Neural progenitor cell (in vitro differentiated cells): ENCODE measurements at regions not wholly inside any gene's neighbourhood (a gene's known extent, or its start where the extent isn't known, plus 50 kb on each side); places are given as distances from the start of the nearest gene placed in this dataset.
"Not testable (repeated sequence)": the region's sequence is repeated elsewhere in the genome, so short reads cannot be mapped to it uniquely, and the experiment has no call there.

Experiments
- DNase-seq: peaks from one replicate; pipeline ENCODE4 v3.0.0-alpha.2; 2016; ENCODE audit warnings: low spot score
- H2AFZ ChIP-seq: fragments of 200-600 bp; sonication (generic); replicated peaks from 2 replicates; pipeline ENCODE4 v1.6.1; 2016; ENCODE audit warnings: antibody characterized with exemption
- H3F3A ChIP-seq: fragments of 200-600 bp; sonication (generic); 2 replicates; pipeline ENCODE4 v1.6.1; 2016; ENCODE audit warnings: antibody characterized with exemption, low read depth
- H3K27ac ChIP-seq: fragments of 200-600 bp; sonication (generic); 2 replicates; pipeline ENCODE4 v1.5.1; 2016; ENCODE audit warnings: mild to moderate bottlenecking
- H3K27me3 ChIP-seq: fragments of 200-600 bp; sonication (generic); 2 replicates; pipeline ENCODE4 v1.6.1; 2016; ENCODE audit warnings: mild to moderate bottlenecking, moderate library complexity
- H3K36me3 ChIP-seq: fragments of 200-600 bp; sonication (generic); 2 replicates; pipeline ENCODE4 v1.5.1; 2016
- H3K4me1 ChIP-seq: fragments of 200-600 bp; sonication (generic); 2 replicates; pipeline ENCODE4 v1.6.1; 2016; ENCODE audit warnings: mixed run types
- H3K4me2 ChIP-seq: fragments of 200-600 bp; sonication (generic); 2 replicates; pipeline ENCODE4 v1.6.1; 2016
- H3K4me3 ChIP-seq: fragments of 200-600 bp; sonication (generic); 2 replicates; pipeline ENCODE4 v1.5.1; 2016
- H3K79me2 ChIP-seq: fragments of 200-600 bp; sonication (generic); 2 replicates; pipeline ENCODE4 v1.6.1; 2016; ENCODE audit warnings: low read depth
- H3K9ac ChIP-seq: fragments of 200-600 bp; sonication (generic); 2 replicates; pipeline ENCODE4 v1.6.1; 2016
- H3K9me3 ChIP-seq: fragments of 200-600 bp; sonication (generic); 2 replicates; pipeline ENCODE4 v1.5.1; 2016; ENCODE audit warnings: low read depth
- H4K20me1 ChIP-seq: fragments of 200-600 bp; sonication (generic); 2 replicates; pipeline ENCODE4 v1.6.1; 2016; ENCODE audit warnings: low read depth
- H3K27ac Mint-ChIP-seq: 3 replicates; pipeline ENCODE4 v1.8.0; 2021; ENCODE audit warnings: mixed read lengths
- H3K27me3 Mint-ChIP-seq: 2 replicates; pipeline ENCODE4 v1.8.0; 2022; ENCODE audit warnings: low read depth, mild to moderate bottlenecking, inconsistent platforms, moderate library complexity, mixed read lengths; ENCODE audit not compliant: insufficient read depth
- H3K36me3 Mint-ChIP-seq: 3 replicates; pipeline ENCODE4 v1.8.0; 2021; ENCODE audit warnings: mixed read lengths
- H3K4me1 Mint-ChIP-seq: 3 replicates; pipeline ENCODE4 v1.8.0; 2021; ENCODE audit warnings: mixed read lengths
- H3K4me3 Mint-ChIP-seq: 3 replicates; pipeline ENCODE4 v1.8.0; 2021; ENCODE audit warnings: mild to moderate bottlenecking, moderate library complexity, mixed read lengths
- H3K9me3 Mint-ChIP-seq: 3 replicates; pipeline ENCODE4 v1.8.0; 2020; ENCODE audit warnings: mixed read lengths
- EZH2 ChIP-seq: fragments of 200-600 bp; sonication (generic); IDR thresholded peaks from 2 replicates; pipeline ENCODE4 v1.6.1; 2017; ENCODE audit warnings: antibody characterized with exemption, mild to moderate bottlenecking, moderate library complexity
- EZH2phosphoT487 ChIP-seq: fragments of 200-600 bp; sonication (generic); IDR thresholded peaks from 2 replicates; pipeline ENCODE4 v1.6.1; 2017; ENCODE audit warnings: antibody characterized with exemption
- TF ChIP-seq, protein P1 (sequence below): fragments of 200-600 bp; sonication (generic); IDR thresholded peaks from 2 replicates; pipeline ENCODE4 v1.5.1; 2017; ENCODE audit warnings: antibody characterized with exemption, mild to moderate bottlenecking

GRCh38 chr5:112491257-112491656, 72.2 kb upstream of the EPB41L4A start:
- Histone ChIP-seq H3K27me3 (no peaks in the 10 kb centered on the region), H3K27ac (no peak overlapping the region), H3K36me3 (no peaks in the 10 kb centered on the region), H3K4me1 (no peaks in the 10 kb centered on the region), H3K4me3 (no peak overlapping the region), H3K4me2 (no peak overlapping the region), H3F3A (no peaks in the 10 kb centered on the region), H3K79me2 (no peaks in the 10 kb centered on the region), H4K20me1 (no peaks in the 10 kb centered on the region), H2AFZ (no peak overlapping the region), H3K9ac (no peak overlapping the region), H3K9me3 (no peaks in the 10 kb centered on the region)
- no peak for TF ChIP-seq EZH2
- TF ChIP-seq, protein P1, sequence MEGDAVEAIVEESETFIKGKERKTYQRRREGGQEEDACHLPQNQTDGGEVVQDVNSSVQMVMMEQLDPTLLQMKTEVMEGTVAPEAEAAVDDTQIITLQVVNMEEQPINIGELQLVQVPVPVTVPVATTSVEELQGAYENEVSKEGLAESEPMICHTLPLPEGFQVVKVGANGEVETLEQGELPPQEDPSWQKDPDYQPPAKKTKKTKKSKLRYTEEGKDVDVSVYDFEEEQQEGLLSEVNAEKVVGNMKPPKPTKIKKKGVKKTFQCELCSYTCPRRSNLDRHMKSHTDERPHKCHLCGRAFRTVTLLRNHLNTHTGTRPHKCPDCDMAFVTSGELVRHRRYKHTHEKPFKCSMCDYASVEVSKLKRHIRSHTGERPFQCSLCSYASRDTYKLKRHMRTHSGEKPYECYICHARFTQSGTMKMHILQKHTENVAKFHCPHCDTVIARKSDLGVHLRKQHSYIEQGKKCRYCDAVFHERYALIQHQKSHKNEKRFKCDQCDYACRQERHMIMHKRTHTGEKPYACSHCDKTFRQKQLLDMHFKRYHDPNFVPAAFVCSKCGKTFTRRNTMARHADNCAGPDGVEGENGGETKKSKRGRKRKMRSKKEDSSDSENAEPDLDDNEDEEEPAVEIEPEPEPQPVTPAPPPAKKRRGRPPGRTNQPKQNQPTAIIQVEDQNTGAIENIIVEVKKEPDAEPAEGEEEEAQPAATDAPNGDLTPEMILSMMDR, result peak; percentile 58
- TF ChIP-seq EZH2phosphoT487, result no peak
- no peak overlapping the region for H3K4me3 Mint-ChIP-seq
- H3K9me3 Mint-ChIP-seq, result peaks cover 2% of the 10 kb centered on the region
- no peak overlapping the region for H3K27ac Mint-ChIP-seq
- peaks cover 3% of the 10 kb centered on the region for H3K4me1 Mint-ChIP-seq
- H3K36me3 Mint-ChIP-seq, result no peaks in the 10 kb centered on the region
- H3K27me3 Mint-ChIP-seq, result no peaks in the 10 kb centered on the region
- DNase-seq, result peak; percentile 7

DNA sequence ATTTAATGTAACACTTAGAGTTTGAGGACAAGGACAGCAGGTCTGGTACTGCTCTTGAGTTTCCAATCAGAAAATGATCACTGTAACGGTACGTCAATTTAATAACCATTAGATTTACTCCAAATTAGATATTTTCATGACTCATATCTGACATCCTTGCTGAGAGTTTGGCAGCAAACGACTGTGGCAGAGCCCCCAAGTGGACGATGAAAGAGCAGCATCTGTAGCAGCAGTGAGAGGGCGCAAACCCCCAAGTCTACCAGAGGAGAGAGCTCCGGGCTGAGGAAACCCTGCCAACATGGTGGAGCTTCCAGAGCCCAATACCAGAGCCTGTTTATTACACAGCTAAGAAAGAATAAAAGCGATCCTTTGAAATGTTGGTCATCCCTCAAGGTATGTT, 73.2 kb upstream of the EPB41L4A start:
- Mint-ChIP-seq H3K27me3 (no peaks in the 10 kb centered on the region), H3K9me3 (peaks cover 2% of the 10 kb centered on the region), H3K36me3 (no peaks in the 10 kb centered on the region), H3K4me3 (no peak overlapping the region), H3K4me1 (peaks cover 3% of the 10 kb centered on the region), H3K27ac (no peak overlapping the region)
- Histone ChIP-seq H3F3A (no peaks in the 10 kb centered on the region), H3K4me2 (no peak overlapping the region), H3K27ac (no peak overlapping the region), H4K20me1 (no peaks in the 10 kb centered on the region), H3K27me3 (no peaks in the 10 kb centered on the region), H2AFZ (peak overlapping the region; percentile 67), H3K79me2 (no peaks in the 10 kb centered on the region), H3K36me3 (no peaks in the 10 kb centered on the region), H3K9ac (no peak overlapping the region), H3K4me3 (no peak overlapping the region), H3K4me1 (no peaks in the 10 kb centered on the region), H3K9me3 (no peaks in the 10 kb centered on the region)
- TF ChIP-seq, protein P1, result peak; percentile 67
- TF ChIP-seq EZH2 (no peak), EZH2phosphoT487 (no peak)
- peak; percentile 74 for DNase-seq

- not testable (repeated sequence) for DNase-seq, H3K79me2 ChIP-seq, H4K20me1 ChIP-seq, H3K4me2 ChIP-seq, H3K9ac ChIP-seq, H3K36me3 Mint-ChIP-seq, H3K4me3 ChIP-seq, H3K27me3 ChIP-seq, H3F3A ChIP-seq, H3K36me3 ChIP-seq, H2AFZ ChIP-seq, H3K4me1 ChIP-seq, H3K9me3 Mint-ChIP-seq, H3K9me3 ChIP-seq, H3K27ac ChIP-seq, H3K27ac Mint-ChIP-seq, H3K4me1 Mint-ChIP-seq
- H3K27me3 Mint-ChIP-seq, result peaks cover 14% of the 10 kb centered on the region
- H3K4me3 Mint-ChIP-seq, result peak overlapping the region; percentile 17
Measured at GRCh38 chr5:112503749-112504501, 84.8 kb upstream of the EPB41L4A start.

- H3K9me3 ChIP-seq, result peaks cover 11% of the 10 kb centered on the region
- not testable (repeated sequence) for H3F3A ChIP-seq, H3K4me1 ChIP-seq, H4K20me1 ChIP-seq, H3K9ac ChIP-seq, H3K27me3 ChIP-seq, DNase-seq, H3K79me2 ChIP-seq, H3K36me3 Mint-ChIP-seq, H3K4me3 Mint-ChIP-seq, H3K4me3 ChIP-seq, H2AFZ ChIP-seq, H3K36me3 ChIP-seq, H3K27ac Mint-ChIP-seq, H3K4me2 ChIP-seq, H3K27ac ChIP-seq, H3K4me1 Mint-ChIP-seq
- Mint-ChIP-seq H3K27me3 (peaks cover 11% of the 10 kb centered on the region), H3K9me3 (peaks cover 14% of the 10 kb centered on the region)
Measured at GRCh38 chr5:112509097-112509496, 90.0 kb upstream of the EPB41L4A start.
